Colon (tissue), 2 donors: ENCODE measurements at regions not wholly inside any gene's neighbourhood (a gene's known extent, or its start where the extent isn't known, plus 50 kb on each side); places are given as distances from the start of the nearest gene placed in this dataset.
"Not testable (repeated sequence)": the region's sequence is repeated elsewhere in the genome, so short reads cannot be mapped to it uniquely, and the experiment has no call there.

Experiments used
- FAIRE-seq: peaks from 2 replicates; lab custom pipeline; 2012; peaks lifted over from hg19 to GRCh38; lab: Jason Lieb, UNC
- donor health status: control.
- donor health status: control.

GRCh38 chr13:78078168-78078567, 159.5 kb upstream of the EDNRB start:
- FAIRE-seq, result no peak

- no peak for FAIRE-seq
Observed at GRCh38 chr13:78067290-78067689, 148.7 kb upstream of the EDNRB start.

- no peak for FAIRE-seq
Observed at GRCh38 chr13:78065141-78065540, 146.5 kb upstream of the EDNRB start.

- FAIRE-seq, result no peak
Observed at GRCh38 chr13:78061806-78062205, 143.2 kb upstream of the EDNRB start.

GRCh38 chr13:78060966-78061365, 142.3 kb upstream of the EDNRB start:
- no peak for FAIRE-seq

GRCh38 chr13:78056865-78057264, 138.2 kb upstream of the EDNRB start:
- FAIRE-seq, result not testable (repeated sequence)

GRCh38 chr13:78054157-78054556, 135.5 kb upstream of the EDNRB start:
- no peak for FAIRE-seq

- FAIRE-seq, result no peak
Observed at GRCh38 chr13:78047151-78047550, 128.5 kb upstream of the EDNRB start.

- FAIRE-seq, result no peak
Observed at GRCh38 chr13:78046331-78046730, 127.7 kb upstream of the EDNRB start.

- no peak for FAIRE-seq
Observed at GRCh38 chr13:78045916-78046315, 127.3 kb upstream of the EDNRB start.

GRCh38 chr13:78041366-78041765, 122.7 kb upstream of the EDNRB start:
- not testable (repeated sequence) for FAIRE-seq

- no peak for FAIRE-seq
Observed at GRCh38 chr13:78040205-78040830, 121.7 kb upstream of the EDNRB start.

GRCh38 chr13:78036841-78037240, 118.2 kb upstream of the EDNRB start:
- no peak for FAIRE-seq

GRCh38 chr13:78035500-78035899, 116.9 kb upstream of the EDNRB start:
- FAIRE-seq, result no peak

GRCh38 chr13:78033509-78033908, 114.9 kb upstream of the EDNRB start:
- FAIRE-seq, result no peak

GRCh38 chr13:78032132-78032531, 113.5 kb upstream of the EDNRB start:
- no peak for FAIRE-seq

- no peak for FAIRE-seq
Observed at GRCh38 chr13:78030341-78030896, 111.8 kb upstream of the EDNRB start.

- FAIRE-seq, result no peak
Observed at GRCh38 chr13:78029901-78030300, 111.3 kb upstream of the EDNRB start.

- no peak for FAIRE-seq
Observed at GRCh38 chr13:78028960-78029359, 110.3 kb upstream of the EDNRB start.

- FAIRE-seq, result no peak
Observed at GRCh38 chr13:78024996-78025395, 106.4 kb upstream of the EDNRB start.

- FAIRE-seq, result no peak
Observed at GRCh38 chr13:78022164-78022877, 103.7 kb upstream of the EDNRB start.

GRCh38 chr13:78020861-78021260, 102.2 kb upstream of the EDNRB start:
- FAIRE-seq, result no peak

- FAIRE-seq, result no peak
Observed at GRCh38 chr13:78015782-78016181, 97.2 kb upstream of the EDNRB start.

- FAIRE-seq, result no peak
Observed at GRCh38 chr13:78012046-78012445, 93.4 kb upstream of the EDNRB start.
